SK-N-SH (cell line): ENCODE measurements at regions not wholly inside any gene's neighbourhood (a gene's known extent, or its start where the extent isn't known, plus 50 kb on each side); places are given as distances from the start of the nearest gene placed in this dataset.

ENCODE experiments used
- CTCF ChIA-PET: fragments of 300-600, 350-600 bp; formaldehyde crosslinking; extraction: SDS; loops from one replicate; lab custom pipeline; 2021; lab: Yijun Ruan, JAX
- POLR2A ChIA-PET: fragments of 350-600 bp; sonication (Branson Sonifier 250); formaldehyde crosslinking; extraction: SDS; loops from one replicate; lab custom pipeline; 2020; ENCODE audit warnings: antibody characterized with exemption, inconsistent platforms; lab: Yijun Ruan, JAX
- DNase-seq: peaks from one replicate; pipeline ENCODE4 v3.0.0; 2012
- H2AFZ ChIP-seq: fragments of 200-600 bp; sonication (generic); 2 replicates; pipeline ENCODE4 v1.8.1; 2016; ENCODE audit warnings: antibody characterized with exemption, mild to moderate bottlenecking, low read depth
- H3F3A ChIP-seq: fragments of 200-600 bp; sonication (generic); replicated peaks from 2 replicates; pipeline ENCODE3; 2016; ENCODE audit warnings: antibody characterized with exemption, mild to moderate bottlenecking; ENCODE audit not compliant: insufficient read depth
- H3K27ac ChIP-seq, 2 experiments: fragments of 200-500 bp in 1 of 2; fragments of 200-600 bp in 1 of 2; sonication (Bioruptor generic) in 1 of 2; sonication (generic), shearing (Covaris generic) in 1 of 2; 2 replicates each; pipeline versions ENCODE4 v1.5.1 to v1.6.1; 2014 to 2016; ENCODE audit warnings: low read depth in 2 of 2, inconsistent platforms in 1 of 2, low read length in 1 of 2, mild to moderate bottlenecking in 1 of 2, mixed read lengths in 1 of 2
- H3K27me3 ChIP-seq: fragments of 200-600 bp; sonication (generic), shearing (Covaris generic); 2 replicates; pipeline ENCODE4 v1.6.1; 2016; ENCODE audit warnings: mixed run types; ENCODE audit not compliant: insufficient read depth
- H3K36me3 ChIP-seq, 2 experiments: fragments of 200-500 bp in 1 of 2; fragments of 200-600 bp in 1 of 2; sonication (Bioruptor generic) in 1 of 2; sonication (generic) in 1 of 2; replicated peaks in 1 of 2; 2 replicates each; pipeline versions ENCODE3 to v1.5.1; 2014 to 2016; ENCODE audit warnings: low read length in 1 of 2, mild to moderate bottlenecking in 1 of 2; ENCODE audit not compliant: insufficient read depth in 2 of 2, control insufficient read depth in 1 of 2
- H3K4me1 ChIP-seq, 2 experiments: fragments of 200-500 bp in 1 of 2; fragments of 200-600 bp in 1 of 2; sonication (Bioruptor generic) in 1 of 2; sonication (generic), shearing (Covaris generic) in 1 of 2; 2 replicates each; pipeline versions ENCODE4 v1.5.1 to v1.6.1; 2014 to 2016; ENCODE audit warnings: low read depth in 1 of 2, low read length in 1 of 2, mixed run types in 1 of 2; ENCODE audit not compliant: insufficient read depth in 2 of 2, control insufficient read depth in 1 of 2
- H3K4me2 ChIP-seq: fragments of 200-600 bp; sonication (generic), shearing (Covaris generic); 2 replicates; pipeline ENCODE4 v1.6.1; 2017; ENCODE audit warnings: mixed run types
- H3K4me3 ChIP-seq, 2 experiments: fragments of 200-500 bp in 1 of 2; fragments of 200-600 bp in 1 of 2; sonication (Bioruptor generic) in 1 of 2; sonication (generic), shearing (Covaris generic) in 1 of 2; 2 replicates each; pipeline versions ENCODE4 v1.5.1 to v1.8.1; 2014 to 2016; ENCODE audit warnings: low read depth in 2 of 2, inconsistent platforms in 1 of 2, low read length in 1 of 2, mild to moderate bottlenecking in 1 of 2, mixed read lengths in 1 of 2, moderate library complexity in 1 of 2
- H3K79me2 ChIP-seq: fragments of 200-600 bp; sonication (generic); 2 replicates; pipeline ENCODE4 v1.8.1; 2017; ENCODE audit warnings: mild to moderate bottlenecking; ENCODE audit not compliant: insufficient read depth
- H3K9ac ChIP-seq: fragments of 200-600 bp; sonication (generic); 2 replicates; pipeline ENCODE4 v1.6.1; 2017; ENCODE audit warnings: mixed run types
- H3K9me2 ChIP-seq: fragments of 200-600 bp; sonication (generic); 2 replicates; pipeline ENCODE4 v1.6.1; 2017; ENCODE audit warnings: mixed run types
- H3K9me3 ChIP-seq: fragments of 200-600 bp; sonication (generic); 2 replicates; pipeline ENCODE4 v1.6.1; 2017; ENCODE audit warnings: mixed run types, mild to moderate bottlenecking, moderate library complexity
- H4K20me1 ChIP-seq: fragments of 200-600 bp; sonication (generic); 2 replicates; pipeline ENCODE4 v1.6.1; 2017; ENCODE audit warnings: mild to moderate bottlenecking, mixed run types; ENCODE audit not compliant: insufficient read depth
- EZH2phosphoT487 ChIP-seq: fragments of 200-600 bp; sonication (generic); IDR thresholded peaks from 2 replicates; pipeline ENCODE4 v1.6.1; 2017; ENCODE audit warnings: low read depth, mixed run types, mild to moderate bottlenecking, antibody characterized with exemption, moderate library complexity, borderline replicate concordance
- FOXM1 ChIP-seq: IDR thresholded peaks from 2 replicates; pipeline ENCODE4 v1.4.0; 2012; ENCODE audit warnings: low read depth, mild to moderate bottlenecking
- JUND ChIP-seq: IDR thresholded peaks from 2 replicates; pipeline ENCODE4 v1.4.0; 2012
- MXI1 ChIP-seq: IDR thresholded peaks from 2 replicates; pipeline ENCODE4 v1.6.1; 2012; ENCODE audit warnings: mild to moderate bottlenecking, low read depth, low read length, improper control_type of control experiment
- NFIC ChIP-seq: IDR thresholded peaks from 2 replicates; pipeline ENCODE4 v1.4.0; 2012; ENCODE audit warnings: borderline replicate concordance
- POLR2AphosphoS5 ChIP-seq: IDR thresholded peaks from 2 replicates; pipeline ENCODE4 v1.6.1; 2012; ENCODE audit warnings: low read depth, low read length
- RAD21 ChIP-seq: IDR thresholded peaks from 2 replicates; pipeline ENCODE4 v1.6.1; 2012; ENCODE audit warnings: mild to moderate bottlenecking, low read length
- RFX5 ChIP-seq: IDR thresholded peaks from 2 replicates; pipeline ENCODE4 v1.6.1; 2012; ENCODE audit warnings: mild to moderate bottlenecking, improper control_type of control experiment, low read length
- SIN3A ChIP-seq: IDR thresholded peaks from 2 replicates; pipeline ENCODE4 v1.6.1; 2012; ENCODE audit warnings: low read depth, mild to moderate bottlenecking, low read length, moderate library complexity, borderline replicate concordance
- TAF1 ChIP-seq: IDR thresholded peaks from 2 replicates; pipeline ENCODE4 v1.6.1; 2012; ENCODE audit warnings: low read depth, mild to moderate bottlenecking, low read length, moderate library complexity, borderline replicate concordance
- WGBS: methylation state at CpG from one replicate; pipeline ENCODE4 v1.1.6; 2017; ENCODE audit warnings: low lambda C conversion rate; 5-methylcytosine and 5-hydroxymethylcytosine counted together
- TF ChIP-seq, protein P1 (sequence below): fragments of 200-600 bp; sonication (generic); IDR thresholded peaks from 2 replicates; pipeline ENCODE4 v1.6.1; 2017; ENCODE audit warnings: antibody characterized with exemption, mild to moderate bottlenecking, moderate library complexity
- TF ChIP-seq, protein P2 (sequence below): fragments of 150-350 bp; IDR thresholded peaks from 2 replicates; pipeline ENCODE4 v1.6.1; 2017; ENCODE audit warnings: antibody characterized with exemption, low read length, low read depth, borderline replicate concordance
- TF ChIP-seq, protein P3 (sequence below): IDR thresholded peaks from 2 replicates; pipeline ENCODE4 v1.4.0; 2012; ENCODE audit warnings: low read depth, borderline replicate concordance

DNA sequence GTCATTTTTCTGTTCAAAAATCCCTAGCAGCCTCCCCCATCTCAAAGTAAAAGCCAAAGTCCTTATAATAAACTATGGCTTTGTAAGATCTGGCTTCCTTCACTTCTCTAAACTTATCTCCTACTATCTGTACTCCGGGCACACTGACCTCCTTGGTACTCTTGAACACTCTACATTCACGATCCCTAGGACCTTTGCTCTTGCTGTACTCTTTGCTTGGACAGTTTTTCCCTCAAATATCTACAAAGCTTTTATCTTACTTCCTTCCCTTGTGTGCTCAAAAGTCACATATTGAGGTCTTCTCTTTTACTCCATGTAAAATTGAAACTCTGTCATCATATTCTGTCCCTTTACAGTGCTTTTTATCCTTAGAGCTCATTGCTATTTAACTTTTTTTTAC, 616.6 kb downstream of the IRS1 start (continued):
- TF ChIP-seq, protein P1, sequence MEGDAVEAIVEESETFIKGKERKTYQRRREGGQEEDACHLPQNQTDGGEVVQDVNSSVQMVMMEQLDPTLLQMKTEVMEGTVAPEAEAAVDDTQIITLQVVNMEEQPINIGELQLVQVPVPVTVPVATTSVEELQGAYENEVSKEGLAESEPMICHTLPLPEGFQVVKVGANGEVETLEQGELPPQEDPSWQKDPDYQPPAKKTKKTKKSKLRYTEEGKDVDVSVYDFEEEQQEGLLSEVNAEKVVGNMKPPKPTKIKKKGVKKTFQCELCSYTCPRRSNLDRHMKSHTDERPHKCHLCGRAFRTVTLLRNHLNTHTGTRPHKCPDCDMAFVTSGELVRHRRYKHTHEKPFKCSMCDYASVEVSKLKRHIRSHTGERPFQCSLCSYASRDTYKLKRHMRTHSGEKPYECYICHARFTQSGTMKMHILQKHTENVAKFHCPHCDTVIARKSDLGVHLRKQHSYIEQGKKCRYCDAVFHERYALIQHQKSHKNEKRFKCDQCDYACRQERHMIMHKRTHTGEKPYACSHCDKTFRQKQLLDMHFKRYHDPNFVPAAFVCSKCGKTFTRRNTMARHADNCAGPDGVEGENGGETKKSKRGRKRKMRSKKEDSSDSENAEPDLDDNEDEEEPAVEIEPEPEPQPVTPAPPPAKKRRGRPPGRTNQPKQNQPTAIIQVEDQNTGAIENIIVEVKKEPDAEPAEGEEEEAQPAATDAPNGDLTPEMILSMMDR: no peak
- TF ChIP-seq EZH2phosphoT487: no peak

DNA sequence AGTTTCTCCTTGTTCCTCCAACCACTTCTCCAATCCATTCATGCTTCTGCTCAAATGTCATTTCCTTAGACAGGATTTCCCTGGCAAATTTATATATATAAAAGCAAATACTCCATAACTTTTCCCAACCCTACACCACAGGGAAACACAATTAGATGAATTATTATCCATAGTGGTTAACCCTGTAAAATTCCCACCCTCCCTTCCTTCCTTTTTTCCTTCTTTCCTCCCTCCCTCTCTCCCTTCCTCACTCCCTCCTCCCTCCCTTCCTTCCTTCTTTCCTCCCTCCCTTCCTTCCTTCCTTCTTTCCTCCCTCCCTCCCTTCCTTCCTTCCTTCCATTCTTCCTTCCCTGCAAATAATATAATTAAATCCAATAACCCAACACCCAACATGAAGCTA, 617.7 kb downstream of the IRS1 start:
- no peaks in the 10 kb centered on the region for H4K20me1 ChIP-seq
- POLR2A ChIA-PET: no interaction called here
- no peaks in the 10 kb centered on the region for H3K9me3 ChIP-seq
- H3K36me3 ChIP-seq: peaks cover 0 to 5% of the 10 kb centered on the region in 2 experiments
- DNase-seq: no peak
- peaks cover 0 to 11% of the 10 kb centered on the region in 2 experiments; a peak in 3 of 4 replicates for H3K4me1 ChIP-seq
- H3K27ac ChIP-seq: no peak overlapping the region
- H3K79me2 ChIP-seq: no peaks in the 10 kb centered on the region
- no peak overlapping the region for H3K4me2 ChIP-seq
- no peak overlapping the region for H3K4me3 ChIP-seq
- CTCF ChIA-PET: no interaction called here
- no peaks in the 10 kb centered on the region for H3K27me3 ChIP-seq
- no peak overlapping the region for H3K9ac ChIP-seq
- TF ChIP-seq, protein P2, sequence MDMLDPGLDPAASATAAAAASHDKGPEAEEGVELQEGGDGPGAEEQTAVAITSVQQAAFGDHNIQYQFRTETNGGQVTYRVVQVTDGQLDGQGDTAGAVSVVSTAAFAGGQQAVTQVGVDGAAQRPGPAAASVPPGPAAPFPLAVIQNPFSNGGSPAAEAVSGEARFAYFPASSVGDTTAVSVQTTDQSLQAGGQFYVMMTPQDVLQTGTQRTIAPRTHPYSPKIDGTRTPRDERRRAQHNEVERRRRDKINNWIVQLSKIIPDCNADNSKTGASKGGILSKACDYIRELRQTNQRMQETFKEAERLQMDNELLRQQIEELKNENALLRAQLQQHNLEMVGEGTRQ: no peak
- TF ChIP-seq RAD21 (no peak), TAF1 (no peak), RFX5 (no peak), SIN3A (no peak), POLR2AphosphoS5 (no peak), FOXM1 (no peak)
- TF ChIP-seq, protein P3, sequence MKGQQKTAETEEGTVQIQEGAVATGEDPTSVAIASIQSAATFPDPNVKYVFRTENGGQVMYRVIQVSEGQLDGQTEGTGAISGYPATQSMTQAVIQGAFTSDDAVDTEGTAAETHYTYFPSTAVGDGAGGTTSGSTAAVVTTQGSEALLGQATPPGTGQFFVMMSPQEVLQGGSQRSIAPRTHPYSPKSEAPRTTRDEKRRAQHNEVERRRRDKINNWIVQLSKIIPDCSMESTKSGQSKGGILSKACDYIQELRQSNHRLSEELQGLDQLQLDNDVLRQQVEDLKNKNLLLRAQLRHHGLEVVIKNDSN: no peak
- no peaks in the 10 kb centered on the region for H3K9me2 ChIP-seq
- H3F3A ChIP-seq: peaks cover 24% of the 10 kb centered on the region
- H2AFZ ChIP-seq: no peak overlapping the region

DNA sequence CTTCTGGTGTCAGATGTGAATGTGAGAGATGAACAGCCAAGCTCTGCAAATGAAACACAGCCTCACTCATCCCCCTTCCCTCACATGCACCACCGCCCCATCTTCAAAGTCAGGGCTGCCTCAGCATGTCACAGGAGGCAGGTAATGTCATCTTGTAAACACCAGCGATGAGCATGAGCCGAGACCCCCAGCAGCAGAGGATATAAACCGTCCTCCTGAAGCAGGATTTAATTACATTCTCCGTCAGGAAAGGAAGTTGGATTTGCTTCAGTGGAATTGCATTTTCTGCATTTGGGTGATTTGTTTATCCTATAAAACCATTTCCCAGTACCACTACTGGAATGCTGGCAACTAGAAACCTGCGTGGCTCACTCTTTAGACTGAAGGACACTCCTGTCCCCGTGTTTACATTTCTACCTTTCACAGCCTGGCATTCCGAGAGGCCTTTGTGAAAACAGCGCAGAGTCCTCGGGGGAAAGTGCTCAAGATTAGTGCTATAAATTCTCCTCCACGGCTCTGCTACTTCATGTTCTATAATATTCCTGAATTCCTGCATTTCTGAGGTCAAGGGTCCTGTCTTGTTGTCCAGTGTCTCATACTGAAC, 619.2 kb downstream of the IRS1 start:
- Histone ChIP-seq H3K4me2 (no peak overlapping the region), H4K20me1 (no peaks in the 10 kb centered on the region), H3K27ac (no peak overlapping the region), H3K27me3 (no peaks in the 10 kb centered on the region), H3K4me1 (peaks cover 0 to 6% of the 10 kb centered on the region in 2 experiments; a peak in 2 of 4 replicates), H3F3A (peaks cover 10% of the 10 kb centered on the region), H2AFZ (no peak overlapping the region), H3K36me3 (peaks cover 0 to 5% of the 10 kb centered on the region in 2 experiments), H3K9me3 (no peaks in the 10 kb centered on the region), H3K4me3 (no peak overlapping the region), H3K9ac (no peak overlapping the region), H3K79me2 (no peaks in the 10 kb centered on the region), H3K9me2 (no peaks in the 10 kb centered on the region)
- DNase-seq: no peak
- TF ChIP-seq JUND (no peak), NFIC (no peak), MXI1 (no peak)
- CTCF ChIA-PET: interaction anchor here (1.0 kb wide), 1 partner anchor 9 kb away, joined by 3 read pairs; no protein-coding TSS in a partner anchor
- 40% methylated on average over 11 of the region's 11 CpGs for WGBS
- POLR2A ChIA-PET: no interaction called here
